Left lung (tissue), 4 donors: ENCODE measurements at regions not wholly inside any gene's neighbourhood (a gene's known extent, or its start where the extent isn't known, plus 50 kb on each side); places are given as distances from the start of the nearest gene placed in this dataset.

Source experiments
- ATAC-seq: fragments of 200-7000 bp; cut with Tn5 transposase; one replicate; pipeline ENCODE4 v1.9.1; 2020; ENCODE audit warnings: moderate library complexity
- DNase-seq, 4 donors: peaks; one replicate each; pipeline ENCODE4 v3.0.0-alpha.2; 2013 to 2020
- H3K27ac ChIP-seq, 2 donors: fragments of 200-600 bp; sonication (generic) in 1 of 2; one replicate each; pipeline versions ENCODE4 v1.5.0 to v1.8.0; 2020 to 2021
- H3K27me3 ChIP-seq, 2 donors: fragments of 200-600 bp; sonication (generic) in 1 of 2; one replicate each; pipeline versions ENCODE4 v1.5.0 to v1.8.0; 2020 to 2021
- H3K36me3 ChIP-seq, 2 donors: fragments of 200-600 bp; sonication (generic) in 1 of 2; one replicate each; pipeline versions ENCODE4 v1.5.0 to v1.8.0; 2020 to 2021
- H3K4me1 ChIP-seq, 2 donors: fragments of 200-600 bp; one replicate each; pipeline ENCODE4 v1.8.0; 2021
- H3K4me3 ChIP-seq, 2 donors: fragments of 200-600 bp; sonication (generic) in 1 of 2; one replicate each; pipeline versions ENCODE4 v1.5.0 to v1.8.0; 2020 to 2021; ENCODE audit warnings: mild to moderate bottlenecking in 1 of 2
- H3K9me3 ChIP-seq, 2 donors: fragments of 200-600 bp; sonication (generic) in 1 of 2; one replicate each; pipeline versions ENCODE4 v1.5.0 to v1.8.0; 2020 to 2021
- intact Hi-C, 2 donors: fragments of 100-400 bp; cut with DNase I; formaldehyde crosslinking; loops; one replicate each; pipeline versions ENCODE4 v1.11.2 to v1.14.2; 2022
- TF ChIP-seq, protein P1 (sequence below), 2 donors: fragments of 200-600 bp; sonication (generic) in 1 of 2; IDR thresholded peaks; one replicate each; pipeline versions ENCODE4 v1.5.0 to v1.8.0; 2021; ENCODE audit warnings: antibody characterized with exemption in 2 of 2
- donor health status: DM: no; HTN: yes; CAD: no.
- donor health status: DM: no; HTN: no; CAD: no.

DNA sequence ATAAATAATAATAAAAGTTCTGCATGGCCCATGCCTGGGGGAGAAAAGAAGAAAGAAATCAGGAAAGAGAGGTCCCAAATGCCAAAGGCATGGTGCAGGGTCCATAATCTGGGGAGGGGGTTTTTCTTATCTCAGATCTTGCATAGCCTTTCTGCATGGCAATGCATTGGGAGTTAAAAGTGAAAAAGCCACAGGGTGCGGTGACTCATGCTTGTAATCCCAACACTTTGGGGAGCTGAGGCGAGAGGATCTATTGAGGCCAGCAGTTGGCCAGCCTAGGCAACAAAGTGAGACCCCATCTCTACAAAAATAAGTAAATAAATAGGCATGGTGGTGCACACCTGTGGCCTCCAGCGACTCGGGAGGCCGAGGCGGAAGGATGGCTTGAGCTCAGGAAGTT is 76.8 kb upstream of the GATA2 start:
- DNase-seq (no peak), ATAC-seq (no peak)
- H3K27me3 ChIP-seq, result peaks cover 0 to 32% of the 10 kb centered on the region in 2 donors
- TF ChIP-seq, protein P1, sequence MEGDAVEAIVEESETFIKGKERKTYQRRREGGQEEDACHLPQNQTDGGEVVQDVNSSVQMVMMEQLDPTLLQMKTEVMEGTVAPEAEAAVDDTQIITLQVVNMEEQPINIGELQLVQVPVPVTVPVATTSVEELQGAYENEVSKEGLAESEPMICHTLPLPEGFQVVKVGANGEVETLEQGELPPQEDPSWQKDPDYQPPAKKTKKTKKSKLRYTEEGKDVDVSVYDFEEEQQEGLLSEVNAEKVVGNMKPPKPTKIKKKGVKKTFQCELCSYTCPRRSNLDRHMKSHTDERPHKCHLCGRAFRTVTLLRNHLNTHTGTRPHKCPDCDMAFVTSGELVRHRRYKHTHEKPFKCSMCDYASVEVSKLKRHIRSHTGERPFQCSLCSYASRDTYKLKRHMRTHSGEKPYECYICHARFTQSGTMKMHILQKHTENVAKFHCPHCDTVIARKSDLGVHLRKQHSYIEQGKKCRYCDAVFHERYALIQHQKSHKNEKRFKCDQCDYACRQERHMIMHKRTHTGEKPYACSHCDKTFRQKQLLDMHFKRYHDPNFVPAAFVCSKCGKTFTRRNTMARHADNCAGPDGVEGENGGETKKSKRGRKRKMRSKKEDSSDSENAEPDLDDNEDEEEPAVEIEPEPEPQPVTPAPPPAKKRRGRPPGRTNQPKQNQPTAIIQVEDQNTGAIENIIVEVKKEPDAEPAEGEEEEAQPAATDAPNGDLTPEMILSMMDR (IDR thresholded peaks at IDR 0.05), result no peak
- H3K4me3 ChIP-seq, result no peak overlapping the region
- no peaks in the 10 kb centered on the region for H3K9me3 ChIP-seq
- intact Hi-C loops, result no loop called here
- H3K27ac ChIP-seq, result no peak overlapping the region
- peaks cover 0 to 18% of the 10 kb centered on the region in 2 donors for H3K4me1 ChIP-seq
- H3K36me3 ChIP-seq, result no peaks in the 10 kb centered on the region

DNA sequence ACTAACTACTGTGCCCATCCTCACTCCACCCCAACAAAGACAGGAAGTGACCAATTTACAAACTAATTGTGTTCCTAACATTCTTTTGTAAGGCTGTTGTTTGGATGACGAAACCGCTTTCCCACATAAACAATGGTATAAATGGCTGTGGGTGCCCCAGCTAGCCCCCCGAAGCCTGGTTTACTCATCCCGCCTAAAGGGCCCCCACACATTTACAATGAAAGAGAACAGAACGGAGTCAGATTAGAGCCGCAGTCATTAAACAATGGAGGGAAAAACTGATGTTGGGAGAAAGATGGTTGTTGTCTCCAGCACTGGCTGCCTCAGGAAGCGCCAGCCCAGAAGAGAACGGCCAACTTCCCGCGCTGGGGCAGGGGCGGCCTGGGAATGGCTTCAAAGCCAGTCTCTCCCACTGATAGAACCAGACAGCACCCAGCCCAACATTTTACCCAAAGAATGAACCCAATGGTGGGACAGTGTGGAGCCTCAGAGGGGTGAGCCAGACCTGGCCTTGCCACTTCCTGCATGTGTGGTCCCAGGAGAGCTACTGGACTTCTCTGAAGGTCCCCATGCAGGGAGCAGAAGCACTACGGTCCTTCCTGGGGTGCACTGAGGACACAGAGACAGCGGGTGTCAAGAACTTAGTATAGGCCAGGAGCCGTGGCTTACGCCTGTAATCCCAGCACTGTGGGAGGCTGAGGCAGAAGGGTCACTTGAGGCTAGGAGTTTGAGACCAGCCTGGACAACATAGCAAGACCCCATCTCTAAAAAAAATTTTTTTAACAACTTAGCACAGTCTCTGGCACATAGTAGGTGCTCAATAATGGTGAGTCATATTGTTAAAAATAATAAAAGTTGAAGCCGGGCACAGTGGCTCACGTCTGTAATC is 75.8 kb upstream of the GATA2 start:
- no peaks in the 10 kb centered on the region for H3K36me3 ChIP-seq
- H3K9me3 ChIP-seq, result no peaks in the 10 kb centered on the region
- intact Hi-C loops, result no loop called here
- DNase-seq, result no peak
- no peak overlapping the region for H3K4me3 ChIP-seq
- peaks cover 0 to 13% of the 10 kb centered on the region in 2 donors for H3K4me1 ChIP-seq
- no peak for ATAC-seq
- H3K27ac ChIP-seq, result peak overlapping the region in 1 of 2 donors; percentile 60
- TF ChIP-seq, protein P1 (IDR thresholded peaks at IDR 0.05), result no peak
- peaks cover 0 to 27% of the 10 kb centered on the region in 2 donors for H3K27me3 ChIP-seq

DNA sequence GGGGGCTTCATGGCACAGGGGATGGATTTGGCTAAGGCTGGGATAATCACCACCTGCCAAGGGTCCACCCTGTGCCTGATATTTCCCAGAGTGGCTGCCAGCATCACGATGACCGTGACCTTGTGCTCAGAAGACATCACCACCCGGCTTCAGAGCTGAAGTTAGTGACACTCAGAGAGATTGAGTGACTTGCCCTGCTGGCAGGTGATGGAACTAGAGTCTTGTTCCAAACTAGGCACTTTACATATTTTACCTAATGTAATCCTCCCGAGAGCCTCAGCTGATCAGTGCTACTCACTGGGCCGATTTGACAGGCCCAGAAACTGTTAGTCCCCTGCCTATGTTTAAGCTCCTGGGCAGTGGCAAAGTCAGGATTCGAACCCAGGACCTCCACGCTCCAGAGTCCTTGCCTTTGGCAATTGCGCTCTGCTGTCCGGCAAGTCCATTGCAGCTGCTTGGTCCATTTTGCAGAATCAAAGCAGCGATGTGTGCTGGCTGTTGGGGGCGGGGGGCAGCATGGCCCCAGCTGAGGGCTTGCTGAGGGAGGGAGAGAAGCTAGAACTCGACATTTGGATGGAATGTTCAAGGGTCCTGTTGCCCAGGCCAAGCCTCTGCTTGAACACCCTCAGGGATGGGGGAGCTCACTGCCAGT is 74.8 kb upstream of the GATA2 start:
- intact Hi-C loops, result no loop called here
- H3K4me1 ChIP-seq, result peaks cover 0 to 6% of the 10 kb centered on the region in 2 donors
- TF ChIP-seq, protein P1 (IDR thresholded peaks at IDR 0.05), result no peak
- peaks cover 0 to 17% of the 10 kb centered on the region in 2 donors for H3K27me3 ChIP-seq
- peak overlapping the region in 1 of 2 donors; percentile 14 for H3K27ac ChIP-seq
- H3K9me3 ChIP-seq, result no peaks in the 10 kb centered on the region
- DNase-seq (no peak), ATAC-seq (no peak)
- no peak overlapping the region for H3K4me3 ChIP-seq
- H3K36me3 ChIP-seq, result no peaks in the 10 kb centered on the region

DNA sequence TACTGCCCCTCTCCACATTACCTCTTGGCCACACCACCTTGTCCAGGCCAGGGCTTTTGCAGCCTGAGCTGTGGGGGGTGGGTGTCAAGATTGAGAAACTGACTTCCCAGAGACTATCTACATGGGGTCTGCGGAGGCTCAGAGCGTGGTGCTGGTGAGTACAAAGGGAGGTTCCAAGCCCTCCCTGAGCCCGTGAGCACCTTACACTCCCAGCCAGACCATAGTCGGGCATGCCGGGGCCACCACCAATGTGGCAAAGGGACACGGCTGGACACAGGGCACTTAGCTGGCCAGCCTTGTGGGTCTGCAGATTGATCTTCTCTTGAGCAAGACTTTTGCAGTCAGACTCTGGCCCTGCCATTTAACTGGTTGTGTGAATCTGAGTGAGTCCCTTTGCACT is 74.1 kb upstream of the GATA2 start:
- TF ChIP-seq, protein P1 (IDR thresholded peaks at IDR 0.05), result no peak
- no peaks in the 10 kb centered on the region for H3K36me3 ChIP-seq
- intact Hi-C loops, result no loop called here
- H3K4me1 ChIP-seq, result no peaks in the 10 kb centered on the region
- no peak overlapping the region for H3K27ac ChIP-seq
- no peak for ATAC-seq
- no peak overlapping the region for H3K4me3 ChIP-seq
- no peaks in the 10 kb centered on the region for H3K9me3 ChIP-seq
- H3K27me3 ChIP-seq, result peaks cover 0 to 10% of the 10 kb centered on the region in 2 donors
- DNase-seq, result no peak

DNA sequence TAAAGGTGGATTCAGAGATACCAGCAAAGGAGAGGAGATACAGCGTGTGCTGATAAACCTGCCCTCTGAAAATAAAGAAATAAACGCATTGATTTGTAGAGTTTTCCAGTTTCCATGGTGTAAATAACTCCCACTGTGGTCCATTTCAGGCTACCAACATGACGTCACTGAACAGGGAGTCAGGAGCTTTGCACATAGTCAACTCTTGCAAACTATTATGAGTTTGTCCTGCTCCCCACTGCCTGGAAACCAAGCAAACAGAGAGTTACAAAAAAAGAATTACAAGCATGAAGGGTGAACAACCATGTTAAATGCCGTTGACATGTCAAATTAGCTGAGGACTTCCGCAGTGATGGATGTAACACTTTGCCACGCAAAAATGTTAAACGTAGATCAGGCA is 70.4 kb upstream of the GATA2 start:
- Histone ChIP-seq H3K27me3 (peaks cover 0 to 21% of the 10 kb centered on the region in 2 donors), H3K36me3 (no peaks in the 10 kb centered on the region), H3K27ac (no peak overlapping the region), H3K4me1 (peaks cover 0 to 3% of the 10 kb centered on the region in 2 donors), H3K9me3 (no peaks in the 10 kb centered on the region), H3K4me3 (no peak overlapping the region)
- ATAC-seq, result no peak
- intact Hi-C loops, result no loop called here
- no peak for DNase-seq
- TF ChIP-seq, protein P1 (IDR thresholded peaks at IDR 0.05), result no peak
